SK-N-SH (cell line): ENCODE measurements at regions not wholly inside any gene's neighbourhood (a gene's known extent, or its start where the extent isn't known, plus 50 kb on each side); places are given as distances from the start of the nearest gene placed in this dataset.

Experiments used
- CTCF ChIA-PET: fragments of 300-600, 350-600 bp; formaldehyde crosslinking; extraction: SDS; loops from one replicate; lab custom pipeline; 2021; lab: Yijun Ruan, JAX
- POLR2A ChIA-PET: fragments of 350-600 bp; sonication (Branson Sonifier 250); formaldehyde crosslinking; extraction: SDS; loops from one replicate; lab custom pipeline; 2020; ENCODE audit warnings: antibody characterized with exemption, inconsistent platforms; lab: Yijun Ruan, JAX
- DNase-seq: peaks from one replicate; pipeline ENCODE4 v3.0.0; 2012
- H2AFZ ChIP-seq: fragments of 200-600 bp; sonication (generic); 2 replicates; pipeline ENCODE4 v1.8.1; 2016; ENCODE audit warnings: antibody characterized with exemption, mild to moderate bottlenecking, low read depth
- H3F3A ChIP-seq: fragments of 200-600 bp; sonication (generic); replicated peaks from 2 replicates; pipeline ENCODE3; 2016; ENCODE audit warnings: antibody characterized with exemption, mild to moderate bottlenecking; ENCODE audit not compliant: insufficient read depth
- H3K27ac ChIP-seq, 2 experiments: fragments of 200-500 bp in 1 of 2; fragments of 200-600 bp in 1 of 2; sonication (Bioruptor generic) in 1 of 2; sonication (generic), shearing (Covaris generic) in 1 of 2; 2 replicates each; pipeline versions ENCODE4 v1.5.1 to v1.6.1; 2014 to 2016; ENCODE audit warnings: low read depth in 2 of 2, inconsistent platforms in 1 of 2, low read length in 1 of 2, mild to moderate bottlenecking in 1 of 2, mixed read lengths in 1 of 2
- H3K27me3 ChIP-seq: fragments of 200-600 bp; sonication (generic), shearing (Covaris generic); 2 replicates; pipeline ENCODE4 v1.6.1; 2016; ENCODE audit warnings: mixed run types; ENCODE audit not compliant: insufficient read depth
- H3K36me3 ChIP-seq, 2 experiments: fragments of 200-500 bp in 1 of 2; fragments of 200-600 bp in 1 of 2; sonication (Bioruptor generic) in 1 of 2; sonication (generic) in 1 of 2; replicated peaks in 1 of 2; 2 replicates each; pipeline versions ENCODE3 to v1.5.1; 2014 to 2016; ENCODE audit warnings: low read length in 1 of 2, mild to moderate bottlenecking in 1 of 2; ENCODE audit not compliant: insufficient read depth in 2 of 2, control insufficient read depth in 1 of 2
- H3K4me1 ChIP-seq, 2 experiments: fragments of 200-500 bp in 1 of 2; fragments of 200-600 bp in 1 of 2; sonication (Bioruptor generic) in 1 of 2; sonication (generic), shearing (Covaris generic) in 1 of 2; 2 replicates each; pipeline versions ENCODE4 v1.5.1 to v1.6.1; 2014 to 2016; ENCODE audit warnings: low read depth in 1 of 2, low read length in 1 of 2, mixed run types in 1 of 2; ENCODE audit not compliant: insufficient read depth in 2 of 2, control insufficient read depth in 1 of 2
- H3K4me2 ChIP-seq: fragments of 200-600 bp; sonication (generic), shearing (Covaris generic); 2 replicates; pipeline ENCODE4 v1.6.1; 2017; ENCODE audit warnings: mixed run types
- H3K4me3 ChIP-seq, 2 experiments: fragments of 200-500 bp in 1 of 2; fragments of 200-600 bp in 1 of 2; sonication (Bioruptor generic) in 1 of 2; sonication (generic), shearing (Covaris generic) in 1 of 2; 2 replicates each; pipeline versions ENCODE4 v1.5.1 to v1.8.1; 2014 to 2016; ENCODE audit warnings: low read depth in 2 of 2, inconsistent platforms in 1 of 2, low read length in 1 of 2, mild to moderate bottlenecking in 1 of 2, mixed read lengths in 1 of 2, moderate library complexity in 1 of 2
- H3K79me2 ChIP-seq: fragments of 200-600 bp; sonication (generic); 2 replicates; pipeline ENCODE4 v1.8.1; 2017; ENCODE audit warnings: mild to moderate bottlenecking; ENCODE audit not compliant: insufficient read depth
- H3K9ac ChIP-seq: fragments of 200-600 bp; sonication (generic); 2 replicates; pipeline ENCODE4 v1.6.1; 2017; ENCODE audit warnings: mixed run types
- H3K9me2 ChIP-seq: fragments of 200-600 bp; sonication (generic); 2 replicates; pipeline ENCODE4 v1.6.1; 2017; ENCODE audit warnings: mixed run types
- H3K9me3 ChIP-seq: fragments of 200-600 bp; sonication (generic); 2 replicates; pipeline ENCODE4 v1.6.1; 2017; ENCODE audit warnings: mixed run types, mild to moderate bottlenecking, moderate library complexity
- H4K20me1 ChIP-seq: fragments of 200-600 bp; sonication (generic); 2 replicates; pipeline ENCODE4 v1.6.1; 2017; ENCODE audit warnings: mild to moderate bottlenecking, mixed run types; ENCODE audit not compliant: insufficient read depth
- FOSL2 ChIP-seq: IDR thresholded peaks from 2 replicates; pipeline ENCODE4 v1.4.0; 2012; ENCODE audit warnings: low read depth, mild to moderate bottlenecking, moderate library complexity, borderline replicate concordance
- FOXJ3 ChIP-seq: sonication (generic); formaldehyde crosslinking; IDR thresholded peaks from 2 replicates; pipeline ENCODE4 v1.5.1; 2020; ENCODE audit warnings: mild to moderate bottlenecking, missing genetic modification reagents
- GABPA ChIP-seq: IDR thresholded peaks from 2 replicates; pipeline ENCODE4 v1.4.0; 2012; ENCODE audit warnings: low read depth, mild to moderate bottlenecking
- GATA2 ChIP-seq: sonication (generic); formaldehyde crosslinking; IDR thresholded peaks from 2 replicates; pipeline ENCODE4 v1.5.0; 2020; ENCODE audit warnings: mild to moderate bottlenecking, missing genetic modification reagents
- JUND ChIP-seq: IDR thresholded peaks from 2 replicates; pipeline ENCODE4 v1.4.0; 2012
- MEF2A ChIP-seq: IDR thresholded peaks from 2 replicates; pipeline ENCODE4 v1.4.0; 2012; ENCODE audit warnings: low read depth, borderline replicate concordance
- NFIC ChIP-seq: IDR thresholded peaks from 2 replicates; pipeline ENCODE4 v1.4.0; 2012; ENCODE audit warnings: borderline replicate concordance
- NRF1 ChIP-seq: IDR thresholded peaks from 2 replicates; pipeline ENCODE4 v1.6.1; 2012; ENCODE audit warnings: low read depth, mild to moderate bottlenecking, low read length
- PBX3 ChIP-seq: IDR thresholded peaks from 2 replicates; pipeline ENCODE4; 2012
- RAD21 ChIP-seq: IDR thresholded peaks from 2 replicates; pipeline ENCODE4 v1.6.1; 2012; ENCODE audit warnings: mild to moderate bottlenecking, low read length
- RFX5 ChIP-seq: IDR thresholded peaks from 2 replicates; pipeline ENCODE4 v1.6.1; 2012; ENCODE audit warnings: mild to moderate bottlenecking, improper control_type of control experiment, low read length
- RXRA ChIP-seq: IDR thresholded peaks from 2 replicates; pipeline ENCODE4 v1.4.0; 2012; ENCODE audit warnings: low read depth, mild to moderate bottlenecking, borderline replicate concordance
- SIN3A ChIP-seq: IDR thresholded peaks from 2 replicates; pipeline ENCODE4 v1.6.1; 2012; ENCODE audit warnings: low read depth, mild to moderate bottlenecking, low read length, moderate library complexity, borderline replicate concordance
- TEAD4 ChIP-seq: IDR thresholded peaks from 2 replicates; pipeline ENCODE4 v1.4.0; 2012; ENCODE audit warnings: mild to moderate bottlenecking, borderline replicate concordance; ENCODE audit not compliant: insufficient read depth
- ZBTB33 ChIP-seq: IDR thresholded peaks from 2 replicates; pipeline ENCODE4 v1.4.0; 2012; ENCODE audit warnings: low read depth, borderline replicate concordance
- WGBS: methylation state at CpG from one replicate; pipeline ENCODE4 v1.1.6; 2017; ENCODE audit warnings: low lambda C conversion rate; 5-methylcytosine and 5-hydroxymethylcytosine counted together
- TF ChIP-seq, protein P1 (sequence below): fragments of 150-350 bp; IDR thresholded peaks from 2 replicates; pipeline ENCODE4 v1.6.1; 2017; ENCODE audit warnings: antibody characterized with exemption, low read length, low read depth, borderline replicate concordance

GRCh38 chr4:181030961-181031360, 1212.2 kb upstream of the TENM3 start:
- WGBS: 46% methylated on average over 4 of the region's 7 CpGs
- Histone ChIP-seq H3K4me2 (no peak overlapping the region), H3K4me1 (no peaks in the 10 kb centered on the region), H3K4me3 (no peak overlapping the region), H4K20me1 (no peaks in the 10 kb centered on the region), H3F3A (no peaks in the 10 kb centered on the region), H3K9me2 (no peaks in the 10 kb centered on the region), H3K27me3 (no peaks in the 10 kb centered on the region), H3K79me2 (no peaks in the 10 kb centered on the region), H3K36me3 (no peaks in the 10 kb centered on the region), H3K27ac (no peak overlapping the region), H2AFZ (no peak overlapping the region), H3K9me3 (no peaks in the 10 kb centered on the region), H3K9ac (no peak overlapping the region)
- DNase-seq: no peak
- ChIA-PET CTCF (no interaction called here), POLR2A (no interaction called here)
- TF ChIP-seq MEF2A (no peak), ZBTB33 (no peak)

DNA sequence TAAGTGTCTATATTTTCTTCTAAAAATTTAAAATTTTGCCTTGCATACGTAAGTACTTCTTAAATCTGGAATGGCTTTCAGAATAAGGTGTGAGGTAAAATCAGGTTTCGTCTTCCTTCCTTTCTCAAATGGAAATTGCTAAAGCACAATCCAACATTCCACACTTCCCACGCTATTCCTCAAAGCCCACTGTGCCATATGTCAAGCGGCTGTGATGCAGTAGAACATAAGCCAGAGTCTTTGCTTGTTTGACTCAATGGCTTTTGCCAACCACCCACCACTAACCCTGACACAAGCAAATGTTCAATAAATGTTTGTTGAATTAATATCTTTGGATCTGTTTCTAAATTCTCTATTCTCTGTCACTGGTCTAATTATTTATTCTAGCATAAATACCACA, 1199.7 kb upstream of the TENM3 start:
- ChIA-PET POLR2A (no interaction called here), CTCF (no interaction called here)
- Histone ChIP-seq H3K9me3 (no peaks in the 10 kb centered on the region), H3K9ac (no peak overlapping the region), H3K79me2 (no peaks in the 10 kb centered on the region), H3K4me2 (no peak overlapping the region), H3K36me3 (peaks cover 0 to 3% of the 10 kb centered on the region in 2 experiments), H3K4me3 (no peak overlapping the region), H3K9me2 (no peaks in the 10 kb centered on the region), H3K4me1 (no peaks in the 10 kb centered on the region), H4K20me1 (no peaks in the 10 kb centered on the region), H2AFZ (no peak overlapping the region), H3K27ac (no peak overlapping the region), H3F3A (no peaks in the 10 kb centered on the region), H3K27me3 (no peaks in the 10 kb centered on the region)
- 32% methylated on average over 4 of the region's 4 CpGs for WGBS
- TF ChIP-seq ZBTB33 (no peak), FOSL2 (no peak), FOXJ3 (CRISPR knock-in tag) (no peak), RAD21 (no peak), RFX5 (no peak), GATA2 (CRISPR knock-in tag) (no peak), TEAD4 (no peak), NRF1 (no peak), RXRA (no peak), PBX3 (no peak), GABPA (no peak), JUND (no peak), SIN3A (no peak), NFIC (no peak)
- TF ChIP-seq, protein P1, sequence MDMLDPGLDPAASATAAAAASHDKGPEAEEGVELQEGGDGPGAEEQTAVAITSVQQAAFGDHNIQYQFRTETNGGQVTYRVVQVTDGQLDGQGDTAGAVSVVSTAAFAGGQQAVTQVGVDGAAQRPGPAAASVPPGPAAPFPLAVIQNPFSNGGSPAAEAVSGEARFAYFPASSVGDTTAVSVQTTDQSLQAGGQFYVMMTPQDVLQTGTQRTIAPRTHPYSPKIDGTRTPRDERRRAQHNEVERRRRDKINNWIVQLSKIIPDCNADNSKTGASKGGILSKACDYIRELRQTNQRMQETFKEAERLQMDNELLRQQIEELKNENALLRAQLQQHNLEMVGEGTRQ: no peak
- no peak for DNase-seq
